Globus pallidus (tissue), 1 donor: ENCODE measurements at regions not wholly inside any gene's neighbourhood (a gene's known extent, or its start where the extent isn't known, plus 50 kb on each side); places are given as distances from the start of the nearest gene placed in this dataset.
"Not testable (repeated sequence)": the region's sequence is repeated elsewhere in the genome, so short reads cannot be mapped to it uniquely, and the experiment has no call there.

Experiments
- DNase-seq: peaks from one replicate; pipeline ENCODE4 v3.0.0-alpha.2; 2015; ENCODE audit warnings: low spot score

GRCh38 chr13:67932991-67933390 is 702.9 kb upstream of the PCDH9 start:
- no peak for DNase-seq

DNA sequence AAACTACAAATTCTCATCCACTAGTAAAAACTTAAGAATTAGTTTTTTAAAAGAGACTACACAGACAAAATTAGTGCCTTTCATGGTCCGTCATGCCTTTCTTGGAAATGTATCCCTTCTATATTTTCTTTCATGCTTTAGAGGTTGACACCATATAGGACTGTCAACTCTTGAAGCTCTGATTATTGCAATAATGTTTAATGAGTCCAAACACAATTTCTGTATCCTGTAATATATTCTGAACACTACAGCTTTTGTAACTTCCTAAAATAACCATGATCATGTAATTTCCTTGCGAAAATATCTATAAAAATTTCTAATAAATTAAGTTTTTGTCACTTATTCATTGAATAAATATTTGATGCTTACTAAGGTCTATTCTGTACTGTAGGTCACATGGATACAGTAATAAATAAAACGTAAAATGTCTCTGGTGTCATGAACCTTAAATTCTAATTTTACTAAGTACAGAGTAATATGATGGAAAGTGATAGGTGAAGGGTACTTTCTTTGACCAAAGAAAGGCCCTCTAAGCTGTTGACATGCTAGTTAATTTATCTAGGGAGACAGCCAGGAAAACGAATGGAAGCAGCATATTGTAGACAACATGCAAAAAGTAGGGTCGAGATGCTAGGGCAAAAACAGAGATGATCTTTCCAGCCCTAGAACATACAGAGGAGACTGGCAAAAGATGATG is 687.3 kb upstream of the PCDH9 start:
- no peak for DNase-seq

- no peak for DNase-seq
Observed at GRCh38 chr13:67916650-67917049, 686.5 kb upstream of the PCDH9 start.

GRCh38 chr13:67914535-67914934 is 684.4 kb upstream of the PCDH9 start:
- DNase-seq: no peak

DNA sequence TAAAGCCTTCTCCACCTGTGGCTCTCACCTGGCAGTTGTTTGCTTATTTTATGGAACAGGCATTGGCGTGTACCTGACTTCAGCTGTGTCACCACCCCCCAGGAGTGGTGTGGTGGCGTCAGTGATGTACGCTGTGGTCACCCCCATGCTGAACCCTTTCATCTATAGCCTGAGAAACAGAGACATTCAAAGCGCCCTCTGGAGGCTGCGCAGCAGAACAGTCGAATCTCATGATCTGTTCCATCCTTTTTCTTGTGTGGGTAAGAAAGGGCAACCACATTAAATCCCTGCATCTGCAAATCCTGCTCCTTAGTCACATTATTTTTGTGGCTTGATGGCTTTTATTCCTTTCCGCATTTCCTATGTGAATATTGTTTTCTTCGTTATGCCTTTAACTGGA is 672.8 kb upstream of the PCDH9 start:
- DNase-seq: not testable (repeated sequence)

- DNase-seq: no peak
Observed at GRCh38 chr13:67880916-67881315, 650.8 kb upstream of the PCDH9 start.

- no peak for DNase-seq
Observed at GRCh38 chr13:67878376-67878775, 648.2 kb upstream of the PCDH9 start.

- DNase-seq: no peak
Observed at GRCh38 chr13:67877031-67877430, 646.9 kb upstream of the PCDH9 start.

DNA sequence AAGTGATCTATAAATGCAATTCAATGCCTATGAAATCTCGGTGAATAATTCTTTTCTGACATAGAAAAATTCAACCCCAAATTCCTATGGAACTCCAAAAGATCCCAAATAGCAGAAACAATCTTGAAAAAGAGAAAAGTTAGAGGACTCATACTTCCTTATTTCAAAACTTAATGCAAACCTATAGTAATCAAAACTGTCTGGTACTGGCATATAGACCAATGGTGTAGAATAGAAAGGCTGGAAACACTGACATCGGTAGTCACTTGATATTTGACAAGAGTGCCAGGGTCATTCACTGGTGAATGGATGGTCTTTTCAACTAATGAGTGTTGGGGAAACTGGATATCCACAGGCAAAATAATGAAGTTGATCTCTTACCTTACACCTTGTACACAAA is 637.1 kb upstream of the PCDH9 start:
- DNase-seq: no peak

GRCh38 chr13:67860315-67860714 is 630.2 kb upstream of the PCDH9 start:
- no peak for DNase-seq

GRCh38 chr13:67859904-67860303 is 629.8 kb upstream of the PCDH9 start:
- no peak for DNase-seq

GRCh38 chr13:67857581-67858310 is 627.6 kb upstream of the PCDH9 start:
- DNase-seq: no peak

GRCh38 chr13:67856955-67857354 is 626.8 kb upstream of the PCDH9 start:
- no peak for DNase-seq

DNA sequence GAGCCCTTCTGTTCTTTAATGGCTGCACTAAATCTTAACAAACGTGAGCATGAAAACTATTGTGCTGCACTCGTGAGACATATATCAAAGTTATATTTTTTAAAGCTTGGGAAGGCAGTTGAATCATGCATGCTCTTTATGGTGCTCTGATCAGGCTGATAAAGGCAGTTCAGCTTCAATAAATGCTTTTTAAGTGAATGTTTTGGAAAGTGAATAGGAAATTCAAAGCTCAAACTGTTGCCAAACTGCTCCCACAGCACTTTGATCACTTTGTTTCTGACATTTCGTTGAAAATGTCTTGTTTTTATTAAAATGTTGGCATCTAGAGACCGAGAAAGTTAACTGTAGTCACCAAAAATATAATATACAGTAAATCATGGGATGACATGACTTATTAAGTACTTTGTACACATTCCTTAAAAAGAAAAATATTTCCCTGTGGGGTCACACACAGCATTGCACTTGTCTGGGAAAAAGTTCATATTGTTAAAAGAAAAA is 625.7 kb upstream of the PCDH9 start:
- DNase-seq: no peak

DNA sequence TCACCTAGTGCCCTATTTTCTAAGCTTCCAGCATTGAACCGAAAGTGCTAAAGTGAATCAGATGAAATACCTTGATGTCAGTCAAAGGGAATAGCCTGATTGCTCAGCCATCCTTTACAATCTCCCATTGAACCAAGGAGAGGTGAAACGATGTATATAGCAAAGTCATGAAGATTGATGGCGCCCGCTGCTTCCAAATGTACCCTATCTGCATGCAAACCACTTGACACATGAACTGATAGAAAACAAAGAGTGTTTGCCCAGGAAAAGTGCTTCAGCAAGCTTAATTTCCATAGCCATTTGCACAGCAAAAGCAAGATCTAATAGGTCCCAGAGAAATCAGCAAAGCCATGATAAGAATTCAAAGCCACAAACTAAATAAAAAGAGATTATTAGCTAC is 624.9 kb upstream of the PCDH9 start:
- DNase-seq: no peak

- no peak for DNase-seq
Observed at GRCh38 chr13:67844574-67844973, 614.4 kb upstream of the PCDH9 start.

DNA sequence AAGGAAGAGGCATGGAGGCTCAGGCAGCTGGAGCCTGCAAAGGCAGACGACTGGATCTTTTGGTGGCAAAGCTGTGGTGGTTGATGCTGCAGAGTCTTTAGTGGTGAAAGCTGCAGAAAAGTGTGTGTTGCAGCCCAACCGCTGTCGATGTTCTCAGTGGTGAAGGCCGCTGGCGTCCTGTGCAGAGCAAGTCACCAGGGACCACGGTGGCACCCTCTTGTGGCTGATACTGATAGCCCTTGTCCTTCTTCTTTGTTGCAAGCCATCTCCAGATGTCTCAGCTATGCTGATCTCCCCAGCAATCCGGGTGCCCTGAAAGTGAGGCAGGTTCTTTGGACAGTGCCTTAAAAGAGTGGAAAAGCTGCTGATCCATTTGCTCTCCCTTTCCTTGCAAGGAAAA is 610.9 kb upstream of the PCDH9 start:
- no peak for DNase-seq

DNA sequence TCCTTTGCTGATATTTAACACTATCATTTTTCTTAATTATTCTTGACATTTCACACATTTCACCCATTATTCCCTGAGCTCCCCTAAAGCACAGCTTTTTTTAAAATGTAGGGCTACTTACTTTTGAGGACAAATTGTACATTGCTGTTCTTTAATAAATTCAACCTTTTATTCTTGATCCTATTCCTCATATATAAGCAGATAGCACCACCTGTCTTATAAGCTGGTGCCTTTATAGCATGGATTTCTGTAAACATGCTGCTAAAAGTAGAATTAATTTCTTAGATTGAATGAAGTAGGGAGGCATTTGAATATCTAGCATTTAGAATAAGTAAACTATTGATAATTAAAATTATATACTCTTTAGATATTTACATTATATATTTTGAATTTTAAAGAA is 603.4 kb upstream of the PCDH9 start:
- DNase-seq: no peak

DNA sequence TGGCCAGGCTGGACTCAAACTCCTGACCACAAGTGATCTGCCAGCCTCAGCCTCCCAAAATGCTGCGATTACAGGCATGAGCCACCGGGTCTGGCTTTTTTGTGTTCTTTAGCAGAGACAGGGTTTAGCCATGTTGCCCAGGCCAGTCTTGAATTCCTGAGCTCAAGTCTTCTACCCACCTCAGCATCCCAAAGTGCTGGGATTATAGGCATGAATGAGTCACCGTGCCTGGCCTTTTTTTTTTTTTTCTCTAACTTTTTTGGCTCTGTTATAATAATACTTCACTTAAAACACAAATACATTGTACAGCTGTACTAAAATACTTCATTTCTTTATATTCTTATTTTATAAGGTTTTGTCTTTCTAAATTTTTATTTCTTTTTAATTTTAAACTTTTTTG is 599.5 kb upstream of the PCDH9 start:
- DNase-seq: no peak

DNA sequence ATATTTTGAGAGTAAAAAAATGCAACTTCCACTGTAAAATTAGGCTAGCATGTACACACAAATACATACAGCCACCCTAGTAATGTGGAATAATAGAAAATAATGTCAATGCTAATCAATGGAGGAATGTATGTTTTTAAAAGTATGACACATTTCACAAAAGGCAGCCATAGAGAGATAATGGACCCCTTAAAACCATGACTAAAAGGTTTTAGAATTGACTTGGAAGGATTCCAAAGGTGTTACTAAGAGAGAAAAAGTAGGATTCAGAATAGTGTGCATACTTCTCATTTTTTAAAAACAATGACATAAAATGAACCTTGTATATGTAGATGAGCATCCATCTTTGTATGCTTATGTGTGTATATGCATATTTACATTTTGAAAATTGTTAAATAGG is 597.9 kb upstream of the PCDH9 start:
- DNase-seq: no peak

DNA sequence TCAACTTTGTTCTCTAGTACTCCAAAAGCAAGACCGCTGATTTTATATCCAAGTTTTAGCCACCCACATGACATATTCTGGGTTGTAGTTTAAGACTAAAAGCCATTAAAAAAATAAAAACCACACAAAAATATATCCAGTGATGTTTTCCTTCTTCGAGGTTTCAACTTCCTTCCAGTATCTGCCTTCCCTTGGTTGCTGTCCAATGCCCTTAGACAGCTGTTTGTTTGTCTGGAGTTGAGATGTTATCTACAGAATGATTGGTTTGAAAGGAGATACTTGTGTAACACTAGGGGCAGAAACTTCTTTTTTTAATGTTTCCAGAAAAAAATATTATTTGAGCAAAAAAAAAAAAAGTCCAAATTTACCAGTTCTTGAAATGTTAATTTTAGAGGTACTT is 591.5 kb upstream of the PCDH9 start:
- no peak for DNase-seq

- DNase-seq: no peak
Observed at GRCh38 chr13:67806796-67807195, 576.7 kb upstream of the PCDH9 start.

DNA sequence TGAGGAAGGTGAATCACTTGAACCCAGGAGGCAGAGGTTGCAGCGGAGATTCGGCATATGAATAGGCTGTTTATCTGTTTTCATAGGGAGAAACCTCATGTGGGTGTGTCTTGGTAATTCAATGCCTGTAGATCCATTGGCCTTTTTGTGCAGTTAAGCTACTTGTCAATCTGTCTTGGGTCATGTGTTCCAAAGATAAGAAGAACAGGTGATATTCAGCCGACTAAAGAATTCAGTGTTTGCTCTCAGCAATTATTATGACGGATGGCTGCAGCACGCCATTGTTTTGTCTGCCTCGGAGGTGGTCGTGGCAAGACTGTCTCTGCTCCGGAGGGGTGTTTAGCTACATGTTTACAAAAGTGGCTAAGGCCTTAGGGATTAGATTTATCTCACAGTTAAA is 573.0 kb upstream of the PCDH9 start:
- DNase-seq: no peak
